GM20000 (cell line): ENCODE measurements at regions not wholly inside any gene's neighbourhood (a gene's known extent, or its start where the extent isn't known, plus 50 kb on each side); places are given as distances from the start of the nearest gene placed in this dataset.

Source experiments
- DNase-seq: peaks from one replicate; pipeline ENCODE4 v3.0.0; 2012; ENCODE audit warnings: low spot score
- CTCF ChIP-seq: IDR thresholded peaks from 2 replicates; pipeline ENCODE4 v1.5.1; 2012; ENCODE audit warnings: mild to moderate bottlenecking, control low read depth; ENCODE audit errors: extremely low read depth, missing control alignments

GRCh38 chr9:120294003-120294402, 286.0 kb downstream of the CDK5RAP2 start:
- TF ChIP-seq CTCF = no peak
- DNase-seq = no peak

GRCh38 chr9:120292606-120293005, 287.4 kb downstream of the CDK5RAP2 start:
- no peak for DNase-seq
- TF ChIP-seq CTCF = no peak

GRCh38 chr9:120291050-120291449, 288.9 kb downstream of the CDK5RAP2 start:
- no peak for TF ChIP-seq CTCF
- DNase-seq = no peak

- DNase-seq = no peak
- no peak for TF ChIP-seq CTCF
Measured at GRCh38 chr9:120289990-120290975, 289.7 kb downstream of the CDK5RAP2 start.

GRCh38 chr9:120289098-120289497, 290.9 kb downstream of the CDK5RAP2 start:
- DNase-seq = no peak
- TF ChIP-seq CTCF = no peak

GRCh38 chr9:120286530-120286929, 293.4 kb downstream of the CDK5RAP2 start:
- no peak for TF ChIP-seq CTCF
- no peak for DNase-seq

GRCh38 chr9:120284821-120285220, 295.1 kb downstream of the CDK5RAP2 start:
- DNase-seq = no peak
- TF ChIP-seq CTCF = no peak
